ENCODE measurements at regions not wholly inside any gene's neighbourhood (a gene's known extent, or its start where the extent isn't known, plus 50 kb on each side); places are given as distances from the start of the nearest gene placed in this dataset.

DNA sequence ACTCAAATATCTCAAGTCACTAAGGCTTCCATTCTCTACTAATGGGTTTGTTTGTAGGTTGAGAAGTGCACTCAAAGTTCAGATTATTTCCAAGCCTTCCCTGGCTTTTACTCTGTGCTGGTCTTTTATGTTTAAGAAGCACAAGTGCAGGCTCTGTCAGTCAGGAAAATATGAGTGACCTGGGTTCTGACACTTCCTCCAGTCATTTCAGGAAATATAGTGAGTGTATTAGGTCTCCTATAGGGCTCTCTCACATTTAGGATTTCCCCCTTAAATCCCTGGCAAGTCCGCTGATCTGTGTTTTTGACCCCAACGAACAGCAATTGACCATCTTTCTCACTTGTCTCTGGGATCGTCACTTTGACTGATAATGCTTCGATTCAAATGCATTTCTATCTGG lies 210.2 kb downstream of the ARPP21 start:
- DNase-seq = no peak

DNA sequence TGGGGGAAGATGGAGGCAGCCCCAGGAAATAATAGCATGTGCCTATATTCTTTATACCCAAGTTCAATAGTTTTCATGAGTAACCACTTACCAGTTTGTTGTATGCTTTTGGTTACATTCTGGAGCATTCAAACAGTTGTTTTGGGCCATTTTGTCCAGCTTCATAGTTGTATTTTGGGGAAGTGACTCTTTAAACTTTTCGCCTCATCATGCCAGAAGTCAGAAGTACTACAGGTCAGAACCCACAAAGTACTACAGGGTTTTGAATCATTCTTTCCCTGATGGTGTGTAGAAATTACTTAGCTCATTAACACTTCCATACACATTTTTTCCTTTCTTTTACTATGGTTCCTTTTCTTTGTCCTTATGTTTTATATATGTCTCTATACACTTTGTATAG lies 210.6 kb downstream of the ARPP21 start:
- no peak for DNase-seq

GRCh38 chr3:35857004-35857403 lies 217.7 kb downstream of the ARPP21 start:
- no peak for DNase-seq

DNA sequence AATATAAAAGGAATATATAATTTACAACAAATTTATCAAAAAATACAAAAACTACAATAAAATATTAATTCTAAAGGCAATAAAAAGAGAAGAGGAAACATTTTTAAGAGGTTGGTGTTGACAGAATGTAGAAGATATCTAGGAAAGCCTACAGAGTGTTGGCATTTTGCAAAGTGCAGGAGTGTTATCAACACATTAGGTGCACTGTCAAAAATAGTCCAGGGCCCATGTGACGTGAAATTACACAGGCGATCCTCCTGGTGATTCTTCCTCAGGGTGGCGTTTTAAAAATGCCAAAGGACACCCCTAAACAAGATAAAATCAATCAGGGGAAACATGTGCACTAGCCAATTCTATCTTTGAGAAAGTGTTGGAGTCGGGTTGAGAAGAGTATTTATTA lies 222.7 kb downstream of the ARPP21 start:
- DNase-seq = no peak

DNA sequence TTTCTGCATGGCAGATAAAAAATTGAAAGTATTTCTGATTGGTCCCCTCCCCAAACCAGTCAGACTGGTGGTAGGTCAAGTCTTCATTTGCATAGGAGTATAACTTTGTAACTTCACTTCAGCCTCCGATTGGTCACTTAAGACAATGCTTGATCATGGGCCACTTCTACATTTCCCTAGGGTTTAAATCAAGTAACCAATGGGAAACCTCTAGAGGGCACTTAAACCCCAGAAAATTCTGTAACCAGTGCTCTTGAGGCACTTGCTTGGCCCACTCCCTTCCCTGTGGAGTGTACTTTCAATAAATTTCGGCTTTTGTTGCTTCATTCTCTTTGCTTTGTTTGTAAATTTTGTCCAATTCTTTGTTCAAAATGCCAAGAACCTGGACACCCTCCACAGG lies 225.5 kb downstream of the ARPP21 start:
- no peak for DNase-seq

GRCh38 chr3:35867791-35868190 lies 228.5 kb downstream of the ARPP21 start:
- no peak for DNase-seq

- no peak for DNase-seq
These were observed 231.7 kb downstream of the ARPP21 start for GRCh38 chr3:35871009-35871408.

DNA sequence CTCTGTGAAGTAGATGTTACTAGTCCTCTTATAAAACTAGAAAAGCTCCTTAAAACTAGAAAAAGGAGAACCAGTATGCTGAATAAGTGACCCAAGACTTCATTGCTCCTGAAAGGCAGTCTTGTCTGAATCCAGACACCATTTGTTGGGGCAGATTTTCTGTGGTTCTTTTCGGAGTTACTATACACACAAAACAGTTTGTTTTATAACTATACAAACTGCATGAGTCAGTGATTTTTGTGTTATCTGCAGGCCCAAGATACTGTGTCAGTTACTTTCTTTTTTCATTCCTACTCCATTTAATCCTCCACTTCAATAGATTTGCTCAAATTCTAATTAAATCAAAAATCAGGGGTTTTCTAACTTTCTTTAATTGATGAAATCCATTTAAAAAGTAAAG lies 244.6 kb downstream of the ARPP21 start:
- DNase-seq = no peak

DNA sequence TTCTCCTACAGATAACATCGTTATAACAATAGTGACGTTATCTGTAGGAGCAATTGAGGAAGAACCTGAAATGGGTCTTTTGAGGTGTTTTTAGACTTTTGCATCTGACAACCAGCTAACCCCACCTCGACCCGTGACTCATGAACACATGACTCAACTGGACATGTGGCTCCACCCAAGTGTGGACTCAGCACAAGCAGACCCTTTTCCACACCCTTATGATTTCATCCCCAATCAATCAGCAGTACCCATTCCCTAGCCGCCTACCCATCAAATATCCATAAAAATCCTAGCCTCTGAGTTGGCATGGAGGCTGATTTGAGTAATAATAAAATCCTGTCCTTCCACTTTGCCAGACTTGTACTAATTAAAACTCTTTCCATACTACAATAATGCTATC lies 255.4 kb downstream of the ARPP21 start:
- DNase-seq = no peak

DNA sequence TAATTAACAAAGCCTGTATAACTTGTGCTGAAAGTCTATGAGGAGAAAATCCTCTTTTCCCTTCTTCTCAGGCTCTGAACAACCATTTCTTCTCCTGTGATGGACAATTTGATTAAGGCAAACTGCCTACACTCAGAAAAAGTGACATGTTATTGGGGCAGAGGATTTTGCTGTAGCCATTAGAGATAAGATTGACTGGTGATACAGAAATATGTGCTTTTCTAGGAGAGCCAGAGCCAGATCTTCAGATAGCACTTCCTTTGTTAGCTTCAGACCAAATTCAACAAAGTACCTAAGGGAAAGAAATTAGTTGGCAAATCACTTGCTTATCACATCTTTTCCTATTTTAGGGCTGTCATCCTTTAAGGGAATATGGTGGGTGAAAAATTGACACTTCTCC lies 259.9 kb downstream of the ARPP21 start:
- no peak for DNase-seq

DNA sequence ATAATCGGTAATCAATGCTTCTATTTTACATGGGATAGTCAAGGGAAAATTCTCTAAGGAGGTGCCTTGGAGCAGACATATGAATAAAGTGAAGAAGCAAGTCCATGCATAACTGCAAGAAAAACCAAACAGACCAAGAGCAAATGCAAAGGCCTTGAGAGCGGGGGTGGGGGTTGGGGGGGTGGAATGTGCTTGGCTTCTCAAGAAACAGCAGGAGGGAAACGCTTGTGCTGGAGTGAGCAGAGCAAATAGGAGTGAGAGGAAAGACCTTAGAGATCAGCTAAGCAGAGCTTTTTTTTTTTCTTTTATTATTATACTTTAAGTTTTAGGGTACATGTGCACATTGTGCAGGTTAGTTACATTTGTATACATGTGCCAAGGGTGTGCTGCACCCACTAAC lies 260.8 kb downstream of the ARPP21 start:
- DNase-seq = no peak

DNA sequence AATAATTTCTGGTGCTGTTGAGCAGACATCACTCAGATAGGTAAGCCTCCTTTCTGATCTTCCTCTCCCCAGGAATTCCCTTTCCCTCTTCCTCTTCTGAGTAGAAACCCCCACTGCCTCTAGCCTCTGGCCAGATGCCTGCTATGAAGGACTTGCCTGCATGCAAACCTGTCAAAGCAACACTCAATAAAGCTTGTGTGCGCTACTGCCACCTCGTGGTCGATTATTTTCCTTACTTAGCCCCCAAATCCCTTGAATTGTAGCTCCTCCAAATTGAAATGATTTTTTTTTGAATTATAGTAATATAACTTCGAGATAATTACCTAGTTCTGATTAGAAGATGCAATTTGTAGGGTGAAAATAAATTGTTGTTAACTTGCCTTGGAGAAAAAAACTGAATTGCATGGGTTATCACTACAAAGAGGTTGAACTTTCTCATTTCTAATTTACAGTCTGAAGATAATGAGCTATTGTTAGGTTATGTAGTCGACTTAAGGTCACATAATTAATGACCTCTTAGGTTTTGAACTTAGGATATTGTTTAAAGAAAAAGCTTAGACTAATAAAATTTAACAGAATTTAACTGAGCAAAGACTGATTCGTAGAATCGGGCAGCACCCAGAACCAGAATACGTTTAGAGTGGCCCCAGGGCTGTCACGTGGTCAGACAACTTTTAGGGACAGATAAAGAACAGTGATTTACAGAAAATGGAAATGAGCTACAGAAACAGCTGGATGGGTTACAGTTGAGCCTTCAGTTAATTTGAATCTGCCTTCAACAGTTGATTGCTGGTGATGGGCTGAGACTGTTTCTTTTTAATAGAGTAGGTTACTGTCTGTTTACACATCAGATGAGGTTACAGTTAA lies 269.3 kb downstream of the ARPP21 start:
- peak in 1 of 2 experiments; percentile 45 for DNase-seq

DNA sequence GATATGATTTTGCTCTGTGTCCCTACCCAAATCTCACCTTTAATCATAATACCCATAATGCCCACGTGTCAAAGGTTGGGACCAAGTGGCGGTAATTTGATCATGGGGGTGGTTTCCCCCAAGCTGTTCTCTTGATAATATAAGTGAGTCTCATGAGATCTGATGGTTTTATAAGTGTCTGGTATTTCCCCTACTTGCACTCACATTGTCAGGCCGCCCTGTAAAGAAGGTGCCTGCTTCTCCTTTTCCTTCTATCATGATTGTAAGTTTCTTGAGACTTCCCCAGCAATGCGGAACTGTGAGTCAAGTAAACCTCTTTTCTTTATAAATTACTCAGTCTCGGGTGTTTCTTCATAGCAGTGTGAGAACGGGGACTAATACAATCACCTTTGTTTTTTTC lies 279.8 kb downstream of the ARPP21 start:
- DNase-seq = no peak

DNA sequence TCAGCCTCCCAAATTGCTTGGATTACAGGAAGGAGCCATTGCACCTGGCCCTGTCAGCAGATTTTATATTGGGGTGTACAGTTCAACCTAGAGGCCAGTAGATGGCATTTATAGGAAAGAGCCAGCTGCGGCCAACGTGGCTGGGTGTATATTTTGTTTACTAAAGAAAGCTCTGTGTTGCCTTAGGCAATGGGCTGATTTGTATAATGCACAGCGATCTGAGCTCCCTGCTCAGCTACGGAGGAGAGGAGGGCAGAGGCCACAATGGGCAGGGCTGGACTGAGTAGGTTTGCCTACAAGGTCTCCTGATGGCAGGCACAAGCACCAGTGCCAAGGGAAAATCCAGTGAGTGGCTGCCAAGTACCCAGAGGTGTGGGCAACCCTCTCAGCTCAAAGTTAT lies 282.4 kb downstream of the ARPP21 start:
- no peak for DNase-seq

DNA sequence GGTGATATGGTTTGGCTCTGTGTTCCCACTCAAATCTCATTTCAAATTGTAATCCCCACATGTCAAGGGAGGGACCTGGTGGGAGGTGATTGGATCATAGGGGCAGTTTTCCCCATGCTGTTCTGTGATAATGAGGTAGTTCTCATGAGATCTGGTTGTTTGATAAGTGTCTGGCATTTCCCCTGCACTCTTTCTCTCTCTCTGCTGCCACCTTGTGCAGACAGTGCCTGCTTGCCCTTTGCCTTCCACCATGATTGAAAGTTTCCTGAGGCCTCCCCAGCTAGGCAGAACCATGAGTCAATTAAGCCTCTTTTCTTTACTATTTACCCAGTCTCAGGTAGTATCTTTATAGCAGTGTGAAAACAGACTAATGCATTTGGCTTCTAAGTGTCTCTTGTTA lies 284.7 kb downstream of the ARPP21 start:
- DNase-seq = peak in 1 of 2 experiments; percentile 3

GRCh38 chr3:35927441-35927840 lies 288.1 kb downstream of the ARPP21 start:
- DNase-seq = no peak

DNA sequence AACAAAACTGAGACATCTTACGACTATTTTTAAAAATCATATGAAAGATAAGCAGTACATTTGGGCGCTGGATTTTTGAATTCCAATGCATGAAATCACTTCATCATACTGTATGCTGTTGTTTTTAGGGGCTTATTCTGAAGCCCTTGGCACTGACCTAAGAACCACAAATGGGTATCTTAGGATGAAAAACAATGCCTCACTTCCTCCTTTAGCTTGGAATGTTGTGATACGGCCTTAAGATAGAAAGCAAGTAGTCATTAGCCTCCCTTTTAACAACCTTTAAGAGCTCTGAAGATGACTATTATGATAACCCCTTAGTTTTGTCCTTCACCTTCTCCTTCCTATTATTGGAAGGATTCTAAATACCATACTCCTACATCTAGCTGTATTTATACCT lies 289.8 kb downstream of the ARPP21 start:
- DNase-seq = no peak

- DNase-seq = no peak
These were observed 292.5 kb downstream of the ARPP21 start for GRCh38 chr3:35931867-35932266.

DNA sequence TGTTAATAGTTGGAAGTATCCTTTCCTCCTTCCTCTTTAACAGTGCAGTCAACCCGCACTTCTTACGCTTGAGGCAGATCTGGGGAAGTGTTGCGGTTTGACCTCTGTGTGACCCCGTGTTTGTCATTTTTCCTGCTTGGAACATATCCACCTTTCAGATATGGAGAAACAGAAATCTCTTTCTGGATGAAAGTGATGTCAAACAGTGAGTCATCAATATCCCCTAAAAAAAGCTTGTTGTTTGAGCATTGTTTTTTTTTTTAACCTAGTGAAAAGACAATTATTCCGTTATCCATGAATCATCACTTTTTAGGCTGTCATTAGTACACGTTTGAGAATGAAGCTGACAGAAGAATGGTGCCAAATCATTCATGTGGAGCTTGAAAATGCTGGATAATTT lies 293.7 kb downstream of the ARPP21 start:
- DNase-seq = no peak

DNA sequence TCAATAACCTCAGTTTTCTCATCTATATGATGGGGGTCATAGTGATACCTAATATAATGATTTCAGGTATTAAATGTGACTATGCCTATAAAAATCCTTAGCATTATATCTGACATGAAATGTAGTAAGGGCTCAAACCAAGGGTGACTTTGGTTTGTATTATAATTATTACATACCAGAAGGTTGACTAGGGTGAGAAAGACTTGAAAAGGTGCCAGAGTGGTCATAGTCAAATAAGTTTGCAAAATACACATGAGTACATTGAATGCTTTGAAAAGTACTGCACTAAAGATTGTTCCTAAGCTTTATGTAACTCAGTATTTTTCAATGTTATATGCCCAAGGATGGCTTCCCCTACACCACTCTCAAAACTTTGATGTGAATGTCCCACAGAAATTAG lies 297.2 kb downstream of the ARPP21 start:
- DNase-seq = no peak

DNA sequence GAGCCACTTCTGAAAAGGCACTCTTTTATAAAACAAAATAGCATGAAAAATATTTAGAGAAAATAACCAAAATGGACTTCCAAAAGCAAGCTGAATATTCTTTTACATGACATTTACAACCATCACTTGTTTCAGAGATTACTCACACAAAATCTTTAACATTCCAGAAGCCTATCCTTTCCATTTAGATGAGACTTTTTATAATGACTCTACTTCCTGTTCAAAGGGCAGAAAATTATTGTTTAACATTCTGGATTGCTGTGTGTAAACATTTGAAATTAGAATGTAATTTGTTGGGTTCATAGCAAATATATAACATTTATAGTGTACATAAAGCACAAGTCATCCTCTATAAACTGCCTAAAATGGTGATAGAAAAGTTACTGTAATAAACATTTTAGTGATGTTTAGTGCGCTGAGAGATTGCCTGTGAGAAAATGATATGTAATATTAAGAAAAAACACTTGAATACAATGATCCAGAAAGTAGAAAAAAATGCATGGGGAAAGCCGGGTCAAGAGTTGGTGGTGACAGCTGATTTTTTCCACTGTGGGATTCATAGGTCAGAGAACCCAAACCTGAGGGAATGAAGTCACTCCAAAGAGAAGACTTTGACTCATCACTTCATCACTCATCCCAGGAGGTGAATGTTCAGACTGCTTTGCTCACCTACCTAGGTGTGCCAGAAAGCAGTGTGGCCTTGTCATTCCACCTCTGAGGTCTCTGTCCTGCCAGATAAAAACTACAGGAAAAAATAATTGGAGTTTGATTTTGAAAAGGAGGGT lies 305.8 kb downstream of the ARPP21 start:
- no peak for DNase-seq

DNA sequence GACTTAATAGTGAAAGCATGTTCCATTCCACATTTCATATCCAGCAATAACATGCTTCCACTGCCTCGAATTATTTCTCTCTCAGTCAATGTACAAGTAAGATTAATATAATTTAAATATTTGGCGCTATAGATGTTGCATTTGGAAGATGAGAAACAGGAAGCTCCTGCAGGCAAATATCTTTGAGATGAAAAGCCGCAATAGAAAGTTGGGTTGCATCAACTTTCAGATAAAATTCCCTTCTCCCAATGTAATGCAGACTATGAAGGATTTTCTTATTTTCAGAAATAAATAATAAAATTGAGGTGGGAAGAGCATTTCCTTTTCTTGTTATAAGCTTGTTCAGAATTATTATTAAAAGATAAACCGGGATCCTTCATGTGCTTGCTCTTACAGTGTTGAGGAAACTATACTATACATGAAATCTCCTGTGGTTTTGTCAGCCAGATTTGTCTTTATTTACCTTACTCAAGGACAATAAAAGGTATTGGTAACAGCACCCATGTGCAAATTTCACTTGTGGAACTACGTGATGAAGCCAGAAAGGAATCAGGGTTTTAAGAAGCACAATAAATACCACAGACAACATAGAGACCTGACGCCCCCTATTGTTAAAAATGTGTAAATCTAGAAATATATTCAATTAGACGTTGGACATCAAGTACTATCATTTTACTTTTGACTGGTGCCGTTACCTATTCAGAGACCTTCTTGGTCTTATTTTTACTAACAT lies 307.0 kb downstream of the ARPP21 start:
- no peak for DNase-seq

GRCh38 chr3:35946854-35947515 lies 307.7 kb downstream of the ARPP21 start:
- no peak for DNase-seq

All from NCI-H1930 (cell line).